ENCODE measurements at regions not wholly inside any gene's neighbourhood (a gene's known extent, or its start where the extent isn't known, plus 50 kb on each side); places are given as distances from the start of the nearest gene placed in this dataset.

- TF ChIP-seq CTCF (conservative IDR thresholded peaks at IDR 0.05 in 1 of 2, IDR thresholded peaks at IDR 0.05 in 1 of 2; ENCODE audit: extremely low read depth in 1 of 2, insufficient read depth in 1 of 2, low read depth in 1 of 2, low read length in 2 of 2), result no peak
- no peak for TF ChIP-seq EZH2 (IDR thresholded peaks at IDR 0.05; ENCODE audit: borderline replicate concordance, low read length)
These were observed 315.2 kb upstream of the PAPPA start for GRCh38 chr9:115838417-115838816.

Data from mammary epithelial cell (primary cell).